Esophagus squamous epithelium (tissue), 5 donors: ENCODE measurements at regions not wholly inside any gene's neighbourhood (a gene's known extent, or its start where the extent isn't known, plus 50 kb on each side); places are given as distances from the start of the nearest gene placed in this dataset.

Experiments
- DNase-seq: peaks from one replicate; lab custom pipeline; 2025; lab: John Stamatoyannopoulos, UW
- H3K27ac ChIP-seq, 4 donors: fragments of 200-600 bp; sonication (generic); one replicate each; pipeline ENCODE4 v1.5.1; 2016 to 2019; ENCODE audit warnings: mild to moderate bottlenecking in 1 of 4
- H3K27me3 ChIP-seq, 4 donors: fragments of 200-600 bp; sonication (generic); 1 replicate in 3 of 4; 2 replicates in 1 of 4; pipeline versions ENCODE4 v1.5.1 to v1.6.0; 2017 to 2021; ENCODE audit warnings: antibody characterized with exemption in 1 of 4
- H3K36me3 ChIP-seq, 3 donors: fragments of 200-600 bp; sonication (generic); one replicate each; pipeline ENCODE4 v1.5.1; 2016 to 2019
- H3K4me1 ChIP-seq, 3 donors: fragments of 200-600 bp; sonication (generic); one replicate each; pipeline ENCODE4 v1.5.1; 2017 to 2019
- H3K4me3 ChIP-seq, 4 donors: fragments of 200-600 bp; sonication (generic); 1 replicate in 3 of 4; 2 replicates in 1 of 4; pipeline ENCODE4 v1.5.1; 2016 to 2019; ENCODE audit warnings: mild to moderate bottlenecking in 2 of 4, moderate library complexity in 1 of 4
- H3K9me3 ChIP-seq, 3 donors: fragments of 200-600 bp; sonication (generic); one replicate each; pipeline ENCODE4 v1.5.1; 2016 to 2019
- CTCF ChIP-seq, 6 experiments: fragments of 450-650 bp in 4 of 6; fragments of 200-600 bp in 2 of 6; sonication (generic) in 2 of 6; IDR thresholded peaks; one replicate each; pipeline ENCODE4 v1.5.1; 2016 to 2019; ENCODE audit warnings: antibody characterized with exemption in 6 of 6, mild to moderate bottlenecking in 4 of 6, moderate library complexity in 4 of 6
- POLR2A ChIP-seq, 4 donors: fragments of 450-650 bp; IDR thresholded peaks; one replicate each; pipeline ENCODE4 v1.6.1; 2017; ENCODE audit warnings: antibody characterized with exemption in 4 of 4, mild to moderate bottlenecking in 4 of 4, moderate library complexity in 3 of 4
- WGBS, 2 donors: methylation state at CpG; one replicate each; pipeline ENCODE4 v1.1.5; 2018; 5-methylcytosine and 5-hydroxymethylcytosine counted together
- intact Hi-C: fragments of 100-400 bp; cut with DNase I; formaldehyde crosslinking; loops from one replicate; pipeline ENCODE4 v1.15.0; 2022
- donor health status: DM: yes; HTN: yes; CAD: no.

DNA sequence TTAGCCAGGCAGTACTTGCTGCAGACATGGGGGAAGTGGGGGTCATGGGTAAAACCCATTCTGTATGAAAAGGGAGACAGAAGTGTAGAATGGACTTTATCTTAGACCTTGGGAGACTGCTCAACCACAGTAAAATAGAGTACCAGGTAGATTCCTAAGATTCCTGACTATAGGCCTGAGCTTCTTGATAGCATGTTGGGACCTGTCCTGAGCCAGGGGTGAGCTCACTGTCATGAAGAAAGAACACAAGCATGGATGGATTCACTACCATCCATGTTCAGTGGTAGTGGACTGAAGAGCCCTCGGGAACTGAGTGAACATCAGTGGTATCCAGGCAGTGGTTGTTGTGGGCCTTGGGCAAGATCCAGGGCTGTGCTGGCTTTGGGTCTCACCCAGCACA lies 1003.8 kb downstream of the TMTC2 start:
- no peaks in the 10 kb centered on the region for H3K4me1 ChIP-seq
- TF ChIP-seq POLR2A (IDR thresholded peaks at IDR 0.05) (no peak), CTCF (IDR thresholded peaks at IDR 0.05) (no peak)
- DNase-seq: no peak
- intact Hi-C loops: no loop called here
- no peak overlapping the region for H3K4me3 ChIP-seq
- no peaks in the 10 kb centered on the region for H3K36me3 ChIP-seq
- no peak overlapping the region for H3K27ac ChIP-seq
- H3K27me3 ChIP-seq: no peaks in the 10 kb centered on the region
- H3K9me3 ChIP-seq: no peaks in the 10 kb centered on the region
- WGBS, 2 donors: 44 to 57% methylated on average over 1 of the region's 1 CpG

- Histone ChIP-seq H3K27ac (no peak overlapping the region), H3K4me1 (no peaks in the 10 kb centered on the region), H3K9me3 (no peaks in the 10 kb centered on the region), H3K27me3 (no peaks in the 10 kb centered on the region), H3K36me3 (no peaks in the 10 kb centered on the region), H3K4me3 (no peak overlapping the region)
- intact Hi-C loops: no loop called here
- WGBS, 2 donors: 96 to 97% methylated on average over 2 of the region's 2 CpGs
- no peak for DNase-seq
- no peak for TF ChIP-seq CTCF (IDR thresholded peaks at IDR 0.05)
- TF ChIP-seq POLR2A (IDR thresholded peaks at IDR 0.05): no peak
Measured at GRCh38 chr12:83689333-83689732, 1002.6 kb downstream of the TMTC2 start.

GRCh38 chr12:83676781-83677295 lies 990.1 kb downstream of the TMTC2 start:
- H3K4me1 ChIP-seq: no peaks in the 10 kb centered on the region
- intact Hi-C loops: no loop called here
- no peaks in the 10 kb centered on the region for H3K9me3 ChIP-seq
- no peak overlapping the region for H3K4me3 ChIP-seq
- H3K36me3 ChIP-seq: no peaks in the 10 kb centered on the region
- DNase-seq: no peak
- no peak for TF ChIP-seq CTCF (IDR thresholded peaks at IDR 0.05)
- TF ChIP-seq POLR2A (IDR thresholded peaks at IDR 0.05): no peak
- H3K27ac ChIP-seq: no peak overlapping the region
- 94% methylated on average over 5 of the region's 5 CpGs for WGBS, 2 donors
- H3K27me3 ChIP-seq: no peaks in the 10 kb centered on the region

GRCh38 chr12:83666690-83667089 lies 980.0 kb downstream of the TMTC2 start:
- intact Hi-C loops: no loop called here
- Histone ChIP-seq H3K4me1 (no peaks in the 10 kb centered on the region), H3K27ac (no peak overlapping the region), H3K4me3 (no peak overlapping the region), H3K9me3 (no peaks in the 10 kb centered on the region), H3K27me3 (no peaks in the 10 kb centered on the region), H3K36me3 (no peaks in the 10 kb centered on the region)
- DNase-seq: no peak
- TF ChIP-seq CTCF (IDR thresholded peaks at IDR 0.05) (no peak), POLR2A (IDR thresholded peaks at IDR 0.05) (no peak)
- 50 to 77% methylated on average over 2 of the region's 2 CpGs for WGBS, 2 donors

DNA sequence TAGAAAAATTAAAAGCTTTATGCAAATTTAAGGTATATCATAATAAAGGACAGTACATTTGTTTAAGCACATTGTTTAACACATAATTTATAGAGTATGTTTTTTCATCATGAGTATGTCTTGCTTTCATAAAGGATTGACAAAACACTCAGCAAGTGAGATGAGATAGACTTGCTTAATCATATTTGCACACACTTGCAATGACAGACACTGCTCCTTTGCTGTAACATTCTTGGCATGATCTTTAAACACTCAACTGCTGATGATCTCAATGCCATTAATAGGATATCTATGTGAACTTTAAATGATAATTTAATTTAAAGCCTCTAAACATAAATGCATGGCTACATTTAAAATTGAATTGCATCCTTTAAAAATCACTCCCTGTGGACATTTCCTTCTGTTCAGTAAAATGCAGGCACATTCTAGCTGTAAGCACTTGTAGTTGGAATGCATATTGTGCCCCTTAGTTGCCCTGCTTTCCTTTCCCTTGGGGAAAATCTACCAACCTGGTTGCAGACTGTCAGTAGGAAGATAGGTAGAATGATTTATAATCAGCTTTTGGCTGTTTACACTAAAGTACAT lies 979.0 kb downstream of the TMTC2 start:
- no peak for TF ChIP-seq POLR2A (IDR thresholded peaks at IDR 0.05)
- TF ChIP-seq CTCF (IDR thresholded peaks at IDR 0.05): no peak
- Histone ChIP-seq H3K4me1 (no peaks in the 10 kb centered on the region), H3K27me3 (no peaks in the 10 kb centered on the region), H3K36me3 (no peaks in the 10 kb centered on the region), H3K27ac (no peak overlapping the region), H3K4me3 (no peak overlapping the region), H3K9me3 (no peaks in the 10 kb centered on the region)
- DNase-seq: no peak
- intact Hi-C loops: no loop called here
